ENCODE measurements at regions not wholly inside any gene's neighbourhood (a gene's known extent, or its start where the extent isn't known, plus 50 kb on each side); places are given as distances from the start of the nearest gene placed in this dataset.
"Not testable (repeated sequence)": the region's sequence is repeated elsewhere in the genome, so short reads cannot be mapped to it uniquely, and the experiment has no call there.

GRCh38 chr1:273772-274171 lies 177.7 kb downstream of the OR4F29 start:
- not testable (repeated sequence) for DNase-seq

- peak; percentile 88 for DNase-seq
These were observed 183.7 kb downstream of the OR4F29 start for GRCh38 chr1:267815-268214.
